ENCODE measurements at regions not wholly inside any gene's neighbourhood (a gene's known extent, or its start where the extent isn't known, plus 50 kb on each side); places are given as distances from the start of the nearest gene placed in this dataset.

GRCh38 chr21:19700476-19700875 lies 1296.9 kb upstream of the TMPRSS15 start:
- Mint-ChIP-seq H3K4me3 (no peak overlapping the region), H3K36me3 (ENCODE audit: low read depth) (no peaks in the 10 kb centered on the region), H3K27ac (no peak overlapping the region), H3K4me1 (no peaks in the 10 kb centered on the region), H3K9me3 (ENCODE audit: low read depth) (peaks cover 17% of the 10 kb centered on the region), H3K27me3 (no peaks in the 10 kb centered on the region)
- ATAC-seq: no peak
- ChIA-PET CTCF (no interaction called here), POLR2A (no interaction called here)
- intact Hi-C loops (cut with DNase I, micrococcal nuclease): no loop called here
- DNase-seq: no peak

- ATAC-seq (no peak), DNase-seq (no peak)
- Mint-ChIP-seq H3K9me3 (ENCODE audit: low read depth) (peaks cover 24% of the 10 kb centered on the region), H3K36me3 (ENCODE audit: low read depth) (no peaks in the 10 kb centered on the region), H3K27ac (no peak overlapping the region), H3K4me3 (no peak overlapping the region), H3K4me1 (no peaks in the 10 kb centered on the region), H3K27me3 (no peaks in the 10 kb centered on the region)
- ChIA-PET CTCF (interaction anchor here (0.6 kb wide), 1 partner anchor 1030 kb away, joined by 3 read pairs; no protein-coding TSS in a partner anchor), POLR2A (no interaction called here)
- intact Hi-C loops (cut with DNase I, micrococcal nuclease): no loop called here
Measured at GRCh38 chr21:19702726-19703125, 1295.5 kb upstream of the NCAM2 start.

- no peak for DNase-seq
- no peak for ATAC-seq
- H3K27ac Mint-ChIP-seq: no peak overlapping the region
- ChIA-PET CTCF (no interaction called here), POLR2A (no interaction called here)
- H3K4me1 Mint-ChIP-seq: no peaks in the 10 kb centered on the region
- H3K27me3 Mint-ChIP-seq: no peaks in the 10 kb centered on the region
- peaks cover 20% of the 10 kb centered on the region for H3K9me3 Mint-ChIP-seq (ENCODE audit: low read depth)
- H3K4me3 Mint-ChIP-seq: no peak overlapping the region
- no peaks in the 10 kb centered on the region for H3K36me3 Mint-ChIP-seq (ENCODE audit: low read depth)
- intact Hi-C loops (cut with DNase I, micrococcal nuclease): no loop called here
Measured at GRCh38 chr21:19704832-19705231, 1293.4 kb upstream of the NCAM2 start.

- ATAC-seq (no peak), DNase-seq (no peak)
- intact Hi-C loops (cut with DNase I, micrococcal nuclease): no loop called here
- Mint-ChIP-seq H3K4me1 (no peaks in the 10 kb centered on the region), H3K27ac (no peak overlapping the region), H3K36me3 (ENCODE audit: low read depth) (no peaks in the 10 kb centered on the region), H3K4me3 (no peak overlapping the region), H3K9me3 (ENCODE audit: low read depth) (peaks cover 21% of the 10 kb centered on the region), H3K27me3 (no peaks in the 10 kb centered on the region)
- CTCF ChIA-PET: no interaction called here
- POLR2A ChIA-PET: no interaction called here
Measured at GRCh38 chr21:19712441-19712840, 1285.8 kb upstream of the NCAM2 start.

- no peaks in the 10 kb centered on the region for H3K4me1 Mint-ChIP-seq
- H3K27ac Mint-ChIP-seq: no peak overlapping the region
- POLR2A ChIA-PET: no interaction called here
- peaks cover 21% of the 10 kb centered on the region for H3K9me3 Mint-ChIP-seq (ENCODE audit: low read depth)
- intact Hi-C loops (cut with DNase I, micrococcal nuclease): no loop called here
- no peaks in the 10 kb centered on the region for H3K27me3 Mint-ChIP-seq
- H3K36me3 Mint-ChIP-seq (ENCODE audit: low read depth): no peaks in the 10 kb centered on the region
- CTCF ChIA-PET: no interaction called here
- DNase-seq (no peak), ATAC-seq (no peak)
- H3K4me3 Mint-ChIP-seq: no peak overlapping the region
Measured at GRCh38 chr21:19713313-19713712, 1284.9 kb upstream of the NCAM2 start.

GRCh38 chr21:19724081-19724480 lies 1274.1 kb upstream of the NCAM2 start:
- no peak overlapping the region for H3K27ac Mint-ChIP-seq
- no peaks in the 10 kb centered on the region for H3K27me3 Mint-ChIP-seq
- ATAC-seq: no peak
- H3K4me1 Mint-ChIP-seq: no peaks in the 10 kb centered on the region
- DNase-seq: no peak
- H3K9me3 Mint-ChIP-seq (ENCODE audit: low read depth): peaks cover 10% of the 10 kb centered on the region
- intact Hi-C loops (cut with DNase I, micrococcal nuclease): no loop called here
- POLR2A ChIA-PET: no interaction called here
- no peaks in the 10 kb centered on the region for H3K36me3 Mint-ChIP-seq (ENCODE audit: low read depth)
- CTCF ChIA-PET: no interaction called here
- H3K4me3 Mint-ChIP-seq: no peak overlapping the region

- DNase-seq (no peak), ATAC-seq (no peak)
- Mint-ChIP-seq H3K27me3 (no peaks in the 10 kb centered on the region), H3K27ac (no peak overlapping the region), H3K36me3 (ENCODE audit: low read depth) (no peaks in the 10 kb centered on the region), H3K9me3 (ENCODE audit: low read depth) (peaks cover 18% of the 10 kb centered on the region), H3K4me1 (no peaks in the 10 kb centered on the region), H3K4me3 (no peak overlapping the region)
- intact Hi-C loops (cut with DNase I, micrococcal nuclease): no loop called here
- ChIA-PET CTCF (no interaction called here), POLR2A (no interaction called here)
Measured at GRCh38 chr21:19731251-19731650, 1267.0 kb upstream of the NCAM2 start.

- no peak overlapping the region for H3K4me3 Mint-ChIP-seq
- H3K36me3 Mint-ChIP-seq (ENCODE audit: low read depth): no peaks in the 10 kb centered on the region
- H3K4me1 Mint-ChIP-seq: no peaks in the 10 kb centered on the region
- peaks cover 8% of the 10 kb centered on the region for H3K9me3 Mint-ChIP-seq (ENCODE audit: low read depth)
- H3K27ac Mint-ChIP-seq: no peak overlapping the region
- intact Hi-C loops (cut with DNase I, micrococcal nuclease): no loop called here
- no peak for DNase-seq
- CTCF ChIA-PET: no interaction called here
- no peak for ATAC-seq
- no peaks in the 10 kb centered on the region for H3K27me3 Mint-ChIP-seq
- POLR2A ChIA-PET: no interaction called here
Measured at GRCh38 chr21:19759836-19760235, 1238.4 kb upstream of the NCAM2 start.

- H3K36me3 Mint-ChIP-seq (ENCODE audit: low read depth): no peaks in the 10 kb centered on the region
- no peaks in the 10 kb centered on the region for H3K27me3 Mint-ChIP-seq
- intact Hi-C loops (cut with DNase I, micrococcal nuclease): no loop called here
- ChIA-PET POLR2A (no interaction called here), CTCF (no interaction called here)
- no peak overlapping the region for H3K4me3 Mint-ChIP-seq
- peaks cover 17% of the 10 kb centered on the region for H3K9me3 Mint-ChIP-seq (ENCODE audit: low read depth)
- no peak overlapping the region for H3K27ac Mint-ChIP-seq
- DNase-seq (no peak), ATAC-seq (no peak)
- no peaks in the 10 kb centered on the region for H3K4me1 Mint-ChIP-seq
Measured at GRCh38 chr21:19767546-19767945, 1230.7 kb upstream of the NCAM2 start.

- H3K4me1 Mint-ChIP-seq: no peaks in the 10 kb centered on the region
- POLR2A ChIA-PET: no interaction called here
- H3K27me3 Mint-ChIP-seq: no peaks in the 10 kb centered on the region
- intact Hi-C loops (cut with DNase I, micrococcal nuclease): no loop called here
- H3K27ac Mint-ChIP-seq: no peak overlapping the region
- DNase-seq (no peak), ATAC-seq (no peak)
- peaks cover 10% of the 10 kb centered on the region for H3K9me3 Mint-ChIP-seq (ENCODE audit: low read depth)
- CTCF ChIA-PET: no interaction called here
- no peaks in the 10 kb centered on the region for H3K36me3 Mint-ChIP-seq (ENCODE audit: low read depth)
- no peak overlapping the region for H3K4me3 Mint-ChIP-seq
Measured at GRCh38 chr21:19771881-19772280, 1226.3 kb upstream of the NCAM2 start.

- H3K27ac Mint-ChIP-seq: no peak overlapping the region
- POLR2A ChIA-PET: no interaction called here
- peaks cover 9% of the 10 kb centered on the region for H3K9me3 Mint-ChIP-seq (ENCODE audit: low read depth)
- intact Hi-C loops (cut with DNase I, micrococcal nuclease): no loop called here
- H3K4me1 Mint-ChIP-seq: no peaks in the 10 kb centered on the region
- CTCF ChIA-PET: no interaction called here
- ATAC-seq (no peak), DNase-seq (no peak)
- H3K27me3 Mint-ChIP-seq: no peaks in the 10 kb centered on the region
- H3K36me3 Mint-ChIP-seq (ENCODE audit: low read depth): no peaks in the 10 kb centered on the region
- H3K4me3 Mint-ChIP-seq: no peak overlapping the region
Measured at GRCh38 chr21:19776076-19776475, 1222.1 kb upstream of the NCAM2 start.

GRCh38 chr21:19781881-19782652 lies 1216.1 kb upstream of the NCAM2 start:
- no peak for DNase-seq
- ATAC-seq: no peak
- ChIA-PET CTCF (no interaction called here), POLR2A (no interaction called here)
- peaks cover 10% of the 10 kb centered on the region for H3K9me3 Mint-ChIP-seq (ENCODE audit: low read depth)
- no peaks in the 10 kb centered on the region for H3K27me3 Mint-ChIP-seq
- H3K36me3 Mint-ChIP-seq (ENCODE audit: low read depth): no peaks in the 10 kb centered on the region
- H3K4me1 Mint-ChIP-seq: no peaks in the 10 kb centered on the region
- H3K4me3 Mint-ChIP-seq: no peak overlapping the region
- H3K27ac Mint-ChIP-seq: no peak overlapping the region
- intact Hi-C loops (cut with DNase I, micrococcal nuclease): no loop called here

- no peak for DNase-seq
- ChIA-PET CTCF (no interaction called here), POLR2A (no interaction called here)
- H3K4me1 Mint-ChIP-seq: no peaks in the 10 kb centered on the region
- H3K9me3 Mint-ChIP-seq (ENCODE audit: low read depth): peaks cover 15% of the 10 kb centered on the region
- intact Hi-C loops (cut with DNase I, micrococcal nuclease): no loop called here
- H3K27ac Mint-ChIP-seq: no peak overlapping the region
- H3K36me3 Mint-ChIP-seq (ENCODE audit: low read depth): no peaks in the 10 kb centered on the region
- ATAC-seq: no peak
- H3K4me3 Mint-ChIP-seq: no peak overlapping the region
- H3K27me3 Mint-ChIP-seq: no peaks in the 10 kb centered on the region
Measured at GRCh38 chr21:19785941-19786340, 1212.3 kb upstream of the NCAM2 start.
